DMS 273 (cell line): ENCODE measurements at regions not wholly inside any gene's neighbourhood (a gene's known extent, or its start where the extent isn't known, plus 50 kb on each side); places are given as distances from the start of the nearest gene placed in this dataset.

Experiments used
- DNase-seq: peaks from one replicate; lab custom pipeline; 2025; ENCODE audit not compliant: unreplicated experiment; lab: John Stamatoyannopoulos, UW

DNA sequence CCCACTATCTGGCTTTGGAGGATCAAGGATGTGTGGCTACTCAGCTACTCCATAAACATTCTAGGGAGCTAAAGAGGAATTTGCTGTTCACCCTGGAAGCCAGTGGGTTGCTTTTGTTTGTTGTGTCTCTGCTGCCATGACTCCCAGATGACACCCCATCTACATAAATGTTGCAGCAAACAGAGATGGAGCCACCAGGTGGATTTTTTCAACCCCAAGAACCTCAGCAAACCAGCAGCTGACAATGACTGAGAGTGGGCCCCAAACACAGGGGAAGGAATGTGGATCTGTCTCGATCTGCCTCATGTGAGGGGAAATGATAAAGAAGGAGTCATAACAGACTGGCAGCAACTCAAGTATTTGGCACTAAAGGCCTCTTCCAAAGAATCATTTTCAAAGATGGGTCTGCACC, 132.7 kb upstream of the TNC start:
- DNase-seq: no peak

DNA sequence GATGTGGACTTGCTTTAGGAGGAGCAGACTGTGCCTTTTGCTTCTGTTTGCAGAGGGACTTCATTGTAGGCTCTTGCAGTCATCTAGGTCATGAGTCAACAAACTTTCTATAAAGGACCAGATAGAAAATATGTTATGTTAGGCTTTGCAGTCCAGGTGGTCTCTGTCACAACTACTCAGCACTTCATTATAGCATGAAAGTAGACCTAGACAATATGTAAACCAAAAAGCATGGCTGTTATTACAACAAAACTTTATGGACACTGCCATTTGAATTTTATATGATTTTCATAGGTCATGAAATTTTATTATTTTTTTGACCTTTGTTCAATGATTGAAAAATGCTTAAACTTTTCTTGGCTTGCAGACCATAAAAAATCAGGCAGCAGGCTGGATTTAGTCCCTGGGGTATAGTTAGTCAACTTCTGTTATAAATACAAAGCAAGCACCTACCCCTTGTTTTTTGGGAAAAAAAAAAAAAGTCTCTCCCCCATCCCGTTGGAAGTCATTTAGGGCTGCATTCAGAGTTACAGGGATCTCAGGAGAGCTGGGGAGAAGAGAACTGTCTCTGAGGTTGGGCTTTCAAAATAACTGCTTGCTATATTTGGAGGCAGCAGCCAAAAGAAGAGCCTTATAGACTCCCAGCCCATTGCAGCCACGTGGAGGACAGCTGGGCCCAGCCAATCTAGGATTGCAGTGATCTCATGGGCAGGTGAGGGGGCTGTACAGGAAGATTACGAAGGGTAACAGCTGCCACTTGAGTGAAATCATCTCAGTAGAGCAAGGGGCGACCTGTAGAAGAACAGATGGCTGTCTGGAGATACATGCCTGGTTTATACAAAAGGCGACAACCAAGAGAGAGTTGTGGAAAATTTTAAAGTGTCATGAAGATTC, 136.6 kb upstream of the TNC start:
- peak; percentile 98 for DNase-seq

DNA sequence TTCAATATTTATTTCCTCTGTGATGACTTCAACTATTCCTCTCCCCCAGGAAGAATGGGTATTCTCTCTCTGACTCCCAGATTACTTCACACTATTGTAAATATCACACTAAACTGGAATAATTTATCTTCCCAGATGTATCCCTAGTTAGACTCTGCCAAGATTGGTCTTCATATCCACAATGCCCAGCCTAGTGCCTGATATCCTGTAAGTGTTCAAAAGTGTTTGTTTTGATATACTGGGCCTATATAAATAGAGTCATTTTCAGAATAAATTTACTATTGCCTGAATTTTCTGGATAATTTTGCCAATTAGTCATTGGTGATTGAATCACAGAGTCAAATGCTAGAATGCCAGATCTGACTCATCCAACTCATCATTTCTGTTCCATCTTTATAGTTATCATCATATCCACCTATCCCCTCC, 143.7 kb upstream of the TNC start:
- peak; percentile 12 for DNase-seq

DNA sequence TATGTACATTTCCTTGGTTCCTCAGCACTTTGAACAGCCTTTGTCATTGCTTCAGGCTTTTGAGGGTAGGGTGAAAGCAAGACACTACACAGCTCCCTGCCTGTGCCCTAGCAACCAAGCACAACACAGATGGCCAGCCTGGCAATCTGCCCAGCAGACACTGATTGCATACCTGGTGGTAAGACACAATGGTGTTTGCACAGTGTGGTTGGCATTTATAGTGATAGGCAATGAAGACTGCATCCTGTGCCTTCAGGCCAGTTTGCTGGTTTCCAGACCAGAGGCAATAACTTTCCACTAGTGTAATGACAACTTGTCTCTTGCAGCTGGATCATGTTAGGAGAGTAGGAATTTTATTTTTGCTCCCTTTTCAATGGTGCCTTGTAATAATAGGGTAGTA, 144.5 kb upstream of the TNC start:
- peak; percentile 97 for DNase-seq

DNA sequence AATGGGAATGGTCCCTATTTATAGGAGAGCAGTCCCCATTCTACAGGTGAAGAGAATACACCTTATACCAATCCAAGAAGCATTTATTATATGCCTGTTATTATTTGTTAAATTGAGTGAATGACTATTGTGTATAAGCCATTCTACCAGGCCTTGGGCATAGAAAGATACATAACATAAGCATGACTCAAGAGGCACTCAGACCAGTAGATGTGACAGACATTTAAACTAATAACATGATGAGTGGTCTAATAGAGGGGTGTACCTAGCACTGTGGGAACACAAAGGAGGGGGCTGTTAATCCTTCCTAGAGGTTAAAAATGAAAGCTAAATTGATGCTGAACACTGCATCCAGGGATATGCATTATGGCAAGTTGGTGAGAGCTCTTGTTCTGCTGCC, 145.0 kb upstream of the TNC start:
- no peak for DNase-seq

DNA sequence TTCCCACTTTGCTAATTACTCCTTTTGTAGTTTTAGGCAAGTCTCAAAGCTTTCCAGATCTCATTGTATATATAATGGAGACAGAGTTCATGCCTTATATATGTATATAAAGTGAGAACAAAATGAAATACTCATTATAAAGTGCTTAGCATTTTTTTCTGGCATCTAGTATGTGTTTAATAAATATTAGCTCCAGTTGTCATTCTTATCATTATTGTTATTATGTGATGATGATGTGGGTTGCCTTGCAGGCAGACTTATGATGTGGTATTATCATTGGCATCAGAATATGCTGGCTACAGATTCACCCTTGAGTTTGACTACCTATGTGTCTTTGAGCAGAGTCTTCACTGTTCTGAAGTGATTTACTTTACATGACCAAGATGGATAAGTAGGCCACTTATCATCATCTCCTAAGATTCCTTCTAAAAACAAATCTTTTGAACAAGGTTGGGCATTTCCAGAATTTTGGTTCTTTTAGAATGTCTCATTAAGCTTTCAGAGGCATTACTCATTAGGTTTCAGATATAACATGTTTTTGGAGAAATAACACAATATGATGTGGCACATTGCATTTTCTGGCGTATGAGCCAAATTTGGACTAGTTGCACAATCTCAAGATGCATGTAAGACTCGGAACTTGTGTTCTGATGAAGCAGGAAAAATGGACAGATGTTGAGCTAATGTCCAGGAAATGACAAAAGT, 145.6 kb upstream of the TNC start:
- DNase-seq: no peak

DNA sequence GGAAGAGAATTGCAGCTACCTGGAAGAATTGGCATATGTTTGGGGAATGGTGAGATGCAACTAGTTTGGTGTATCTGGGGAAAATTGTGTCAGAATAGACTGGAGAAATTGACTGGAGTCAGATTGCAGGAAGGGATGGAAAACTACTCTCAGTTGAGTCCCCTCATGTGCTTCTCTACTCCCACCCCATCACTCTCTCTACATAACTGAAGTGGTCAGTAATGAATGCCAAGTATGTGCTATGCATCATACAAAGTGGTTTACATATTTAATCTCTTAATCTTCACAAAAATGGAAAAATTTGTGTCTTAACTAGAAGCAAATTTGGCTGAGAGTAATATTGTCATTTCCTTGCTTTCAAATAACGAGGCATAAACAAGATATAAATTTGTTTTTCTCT, 146.4 kb upstream of the TNC start:
- no peak for DNase-seq

DNA sequence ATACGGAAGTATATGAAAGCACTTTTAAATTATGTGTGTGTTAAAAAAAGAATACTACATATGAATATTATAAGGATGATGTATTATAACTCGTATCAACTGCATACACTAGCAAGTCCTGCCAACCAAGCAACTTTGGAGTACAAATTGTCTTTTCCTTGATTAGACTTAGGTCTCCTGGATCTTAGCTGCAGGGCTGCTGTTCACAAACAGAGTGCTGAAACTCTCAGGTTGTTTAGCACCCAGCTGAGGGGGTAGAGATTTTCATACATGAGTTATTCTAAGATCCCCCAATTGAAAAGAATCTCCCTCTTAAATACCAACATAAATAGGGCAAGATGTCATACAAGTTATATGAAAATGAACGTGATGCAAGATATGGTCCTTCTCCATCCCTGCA, 149.8 kb upstream of the TNC start:
- no peak for DNase-seq

DNA sequence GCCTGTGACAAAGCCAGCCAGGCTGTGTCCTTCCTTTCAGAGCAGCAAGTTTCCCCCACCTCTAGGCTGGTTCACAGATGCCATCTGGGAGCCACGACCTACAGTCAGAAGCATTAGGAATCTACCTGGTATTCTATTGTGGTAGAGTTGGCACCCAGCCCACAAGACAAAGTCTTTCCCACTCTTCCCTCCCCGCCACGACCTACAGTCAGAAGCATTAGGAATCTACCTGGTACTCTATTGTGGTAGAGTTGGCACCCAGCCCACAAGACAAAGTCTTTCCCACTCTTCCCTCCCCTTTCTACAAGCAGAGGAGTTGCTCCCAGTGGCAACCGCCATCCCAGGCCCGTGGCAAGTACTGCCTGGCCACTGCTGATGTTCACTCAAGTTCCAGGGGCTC, 157.8 kb upstream of the TNC start:
- DNase-seq: no peak

DNA sequence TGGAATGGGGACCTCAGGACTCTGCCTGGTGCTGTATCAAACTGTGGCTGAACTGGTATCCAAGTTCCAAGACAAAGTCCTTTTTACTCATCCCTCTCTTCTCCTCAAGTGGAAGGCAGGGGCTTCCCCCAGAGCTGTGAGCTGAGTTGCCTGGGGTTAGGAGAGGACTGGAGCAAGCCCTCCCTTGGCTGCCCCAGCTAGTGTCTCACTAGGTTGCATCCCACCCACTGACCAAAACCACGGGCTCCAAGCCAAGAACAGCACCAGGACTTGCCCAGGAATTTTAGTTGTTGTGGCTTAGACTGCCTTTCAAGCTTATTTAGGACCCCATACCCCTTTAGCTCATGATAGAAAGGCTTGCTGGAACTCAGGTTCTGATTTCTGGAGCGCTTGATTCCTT, 158.7 kb upstream of the TNC start:
- no peak for DNase-seq

DNA sequence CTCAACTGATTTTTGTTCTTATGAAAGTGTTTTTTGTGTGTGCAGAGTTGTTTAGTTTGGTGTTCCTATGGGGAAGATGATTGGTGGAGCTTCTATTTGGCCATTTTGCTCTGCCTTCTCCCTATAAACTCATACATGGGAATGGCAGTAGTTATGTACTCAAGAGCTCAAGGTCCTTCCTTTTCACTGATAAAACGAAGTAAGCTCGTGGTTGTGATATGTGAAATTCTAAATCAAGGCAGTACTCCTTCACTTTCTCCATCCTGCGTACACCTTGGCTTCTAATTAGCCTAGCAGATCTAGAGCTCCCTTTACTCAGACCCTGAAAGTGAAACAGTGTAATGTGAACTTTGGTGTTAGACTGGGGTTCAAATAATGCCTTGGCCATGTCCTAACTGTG, 159.3 kb upstream of the TNC start:
- no peak for DNase-seq

DNA sequence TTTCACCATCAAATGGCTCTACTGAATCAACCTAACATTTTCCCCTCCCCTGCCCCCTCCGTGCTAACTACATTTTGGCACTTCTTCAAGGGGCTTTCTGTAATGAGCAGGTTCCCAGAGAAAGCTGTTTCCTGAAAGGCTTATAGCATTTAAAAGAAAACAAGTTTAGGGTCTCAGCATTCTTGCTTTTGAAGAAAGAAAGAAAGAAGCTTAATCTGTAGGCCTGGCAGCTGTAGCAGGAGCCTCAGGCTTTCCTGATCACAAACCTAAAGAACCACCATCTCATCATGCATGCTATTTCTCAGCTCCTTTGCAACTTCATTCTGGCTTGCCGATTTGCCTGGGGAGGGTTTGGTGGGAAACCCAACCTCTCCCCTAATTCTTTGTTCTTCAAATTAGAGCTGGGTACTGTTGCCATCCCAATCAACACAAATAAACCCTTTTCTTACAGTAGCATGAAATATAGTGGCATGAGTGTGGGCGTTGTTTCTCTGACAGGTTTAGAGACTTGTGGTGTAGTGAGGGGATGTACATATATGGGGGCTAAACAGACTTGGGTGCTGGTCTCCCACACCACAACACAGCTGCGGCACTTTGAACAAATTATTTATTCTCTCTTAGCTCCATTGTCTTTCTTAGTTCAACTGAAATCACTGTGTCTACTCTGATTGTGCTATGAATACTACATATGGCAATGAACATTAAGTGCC, 160.5 kb upstream of the TNC start:
- no peak for DNase-seq

DNA sequence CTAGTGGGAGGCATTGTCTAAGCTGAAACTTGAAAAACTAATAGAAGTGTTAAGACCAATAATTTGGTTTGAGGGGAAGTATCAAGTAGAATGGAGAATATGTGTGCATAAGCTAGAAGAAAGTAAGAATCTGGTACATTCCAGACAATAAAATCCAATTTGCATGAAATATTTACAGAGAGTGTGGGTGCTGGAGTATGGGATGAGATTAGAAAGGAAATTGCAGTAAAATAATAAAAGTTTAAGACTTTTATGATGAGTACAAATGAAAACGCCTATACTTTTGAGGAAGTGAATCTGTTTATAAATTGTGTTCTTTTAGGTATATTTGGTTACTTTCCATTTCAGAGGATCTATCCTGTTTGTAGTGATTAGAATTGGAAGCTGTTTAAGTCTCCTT, 165.4 kb upstream of the TNC start:
- DNase-seq: no peak

DNA sequence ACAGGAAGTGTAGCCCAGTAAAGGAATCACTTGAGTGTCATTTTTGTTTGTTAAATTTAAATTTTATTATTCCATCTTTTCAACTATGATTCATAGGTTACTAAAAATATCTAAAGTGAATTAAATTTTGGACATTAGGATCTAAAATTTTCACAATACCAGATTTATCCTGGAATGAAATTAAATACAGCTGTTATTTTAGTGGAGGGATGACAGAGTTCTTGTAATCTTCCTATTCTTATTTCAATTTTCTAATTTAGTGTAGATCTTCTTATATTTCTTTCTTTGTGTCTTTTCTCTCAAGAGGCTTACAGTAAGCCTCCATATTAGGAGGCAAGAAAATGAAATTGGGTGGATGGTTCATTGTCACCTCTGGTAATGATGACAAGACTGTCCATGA, 167.9 kb upstream of the TNC start:
- no peak for DNase-seq

DNA sequence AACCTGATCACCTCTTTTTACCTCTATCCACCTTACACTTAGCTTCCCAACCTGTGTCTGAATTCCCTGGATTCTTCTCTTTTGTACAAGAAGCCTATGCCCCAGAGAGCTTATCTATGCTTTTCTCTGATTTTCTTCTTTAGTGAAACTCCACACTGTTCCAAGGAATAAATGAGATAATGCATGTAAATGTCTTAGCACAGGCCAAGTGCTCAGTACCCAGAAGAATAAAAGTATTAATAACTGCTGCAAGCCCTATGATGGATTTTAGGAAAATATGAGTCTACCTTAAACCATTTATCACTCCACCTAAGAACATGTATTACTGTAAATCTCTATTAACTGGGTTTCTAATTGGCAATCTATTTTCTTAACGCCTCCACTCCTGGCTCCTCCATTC, 168.5 kb upstream of the TNC start:
- DNase-seq: no peak

DNA sequence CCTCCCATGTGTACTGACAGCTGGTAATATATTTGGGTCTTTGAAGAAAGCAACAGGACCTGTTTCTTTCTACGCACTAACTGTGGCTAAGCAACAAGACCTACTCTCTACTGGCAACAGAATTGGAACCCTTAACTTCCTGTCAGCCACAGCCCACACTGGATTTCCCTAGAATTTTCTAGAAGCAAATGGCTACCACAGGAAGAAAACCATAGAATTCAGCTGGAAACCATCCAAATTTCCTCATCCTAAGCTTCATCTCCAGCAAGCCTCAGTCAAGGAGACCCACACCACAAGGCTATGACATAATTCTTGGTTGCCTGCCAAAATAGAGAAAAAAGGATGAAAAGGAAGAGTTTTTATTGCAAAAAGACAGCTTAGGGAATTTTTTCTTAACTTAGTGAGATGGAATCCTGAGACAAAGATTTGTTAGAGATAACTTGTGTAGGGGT, 171.8 kb upstream of the TNC start:
- DNase-seq: peak; percentile 31

DNA sequence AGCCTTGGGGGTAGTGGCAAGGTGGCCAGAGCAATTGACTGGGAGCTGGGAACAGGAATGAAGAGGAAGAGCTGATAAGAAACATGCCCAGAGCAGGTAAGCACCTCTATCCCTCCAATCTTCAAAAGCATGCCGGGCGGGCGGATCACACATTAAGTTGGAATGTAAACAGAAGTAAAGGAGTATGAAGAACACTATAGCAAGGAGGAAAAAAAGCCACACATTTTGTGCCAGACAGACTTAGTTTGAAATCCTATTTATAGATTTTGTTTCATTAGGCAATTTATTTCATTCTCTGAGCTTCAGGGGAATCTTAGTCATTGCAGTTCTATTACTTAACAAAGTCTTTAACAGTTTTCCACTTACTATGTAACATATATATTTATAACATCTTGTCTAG, 173.9 kb upstream of the TNC start:
- DNase-seq: no peak

DNA sequence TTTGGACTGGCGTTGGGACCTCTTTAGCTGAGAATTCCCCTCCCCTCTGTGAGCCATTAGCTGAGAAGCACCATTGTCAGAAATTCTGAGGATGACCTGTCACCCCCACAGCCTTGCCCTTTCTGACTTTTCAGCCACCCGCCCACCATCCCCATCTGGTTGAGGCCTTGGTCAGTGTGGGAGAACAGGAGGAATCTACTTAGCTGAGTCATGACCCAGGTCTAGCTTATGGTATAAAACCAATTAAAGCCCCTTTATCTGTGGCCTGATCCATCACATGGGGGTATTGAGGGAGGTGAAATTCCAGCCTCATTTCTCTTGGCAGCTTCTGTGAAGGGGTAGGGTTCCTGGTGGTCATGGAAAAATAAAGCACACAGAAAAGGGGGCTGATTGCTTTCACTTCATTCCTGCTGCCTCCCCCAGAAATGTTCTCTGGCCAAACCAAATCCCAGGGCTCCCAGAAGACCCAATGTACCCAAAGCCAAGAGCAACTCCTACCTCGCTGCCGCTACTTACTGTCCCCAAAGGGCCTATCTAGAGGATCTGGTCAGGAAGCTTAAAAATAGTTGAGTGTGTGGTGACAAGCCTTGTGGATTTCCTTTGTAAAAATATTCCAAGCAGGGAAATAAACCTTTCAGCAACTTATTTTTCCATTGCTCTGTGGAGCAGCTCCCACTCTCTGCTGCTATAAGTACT, 174.8 kb upstream of the TNC start:
- DNase-seq: no peak

DNA sequence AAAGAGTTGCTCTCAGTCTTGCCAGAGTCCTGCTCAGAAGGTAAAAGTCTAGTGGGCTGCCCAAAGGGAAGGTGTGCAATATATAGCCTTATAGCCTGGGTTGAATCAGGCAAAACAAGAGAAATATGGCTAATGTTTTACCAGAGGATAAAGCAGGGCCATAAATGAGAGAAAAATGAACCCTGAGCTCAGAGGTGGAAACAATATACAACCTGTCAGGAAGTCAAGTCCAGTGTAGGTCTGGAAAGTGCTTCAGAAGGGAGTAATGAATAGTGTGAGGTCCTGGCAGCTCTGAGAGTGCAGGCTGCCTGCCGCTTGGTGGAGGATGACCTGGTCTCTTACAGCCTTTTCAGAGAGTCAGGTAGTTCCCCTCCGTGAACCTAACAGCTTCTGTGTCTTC, 177.8 kb upstream of the TNC start:
- no peak for DNase-seq

DNA sequence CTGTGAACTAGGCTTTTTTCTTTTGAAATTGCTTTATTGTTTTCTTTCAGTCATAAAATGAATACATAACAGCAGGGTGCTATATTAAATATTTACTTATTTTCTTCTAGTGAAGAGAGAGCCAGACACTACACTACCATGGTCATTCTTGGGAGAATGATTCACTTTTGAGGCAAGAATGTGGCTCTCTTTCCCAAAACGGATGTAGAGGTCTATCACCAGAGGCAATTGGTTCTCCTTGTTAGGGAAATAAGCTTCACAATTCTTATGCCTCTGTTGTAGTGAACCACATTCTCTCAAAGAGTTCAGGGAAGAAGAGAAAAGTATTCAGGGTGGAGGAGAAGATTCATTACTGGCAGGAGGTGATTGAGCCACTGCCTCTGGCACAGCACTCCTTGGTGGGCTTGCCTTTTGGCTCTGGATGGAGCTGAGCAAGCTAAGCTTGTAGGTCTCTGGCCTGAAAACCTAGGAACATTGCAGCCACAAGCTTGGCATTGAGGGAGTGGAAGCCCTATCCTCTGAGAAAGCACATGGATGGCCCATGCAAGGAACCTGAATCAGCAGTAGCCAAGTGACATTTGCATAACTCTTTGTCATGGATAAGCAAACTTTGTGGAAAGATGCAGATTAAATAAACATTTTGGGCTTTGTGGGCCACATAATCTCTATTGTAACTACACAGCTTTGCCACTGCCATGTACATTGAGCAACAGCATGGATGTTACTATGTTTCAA, 179.0 kb upstream of the TNC start:
- no peak for DNase-seq

DNA sequence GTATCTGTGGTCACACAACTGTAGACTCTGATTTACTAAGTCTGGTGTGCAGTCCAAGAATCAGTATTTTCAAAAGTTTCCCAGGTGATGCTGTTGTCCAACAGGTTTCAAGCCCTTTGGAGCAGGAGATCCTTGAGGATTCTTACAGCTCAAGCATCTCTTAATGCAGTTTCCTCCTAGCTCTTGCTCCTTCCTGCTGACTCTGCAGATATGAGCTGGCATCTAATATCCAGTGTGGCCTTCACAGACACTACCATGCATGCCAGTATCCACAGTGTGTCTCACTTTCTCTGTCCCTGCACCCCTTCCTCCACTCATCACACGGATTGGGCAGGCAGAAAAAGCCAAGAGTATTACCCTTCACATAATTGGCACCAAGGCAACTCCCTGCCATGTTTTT, 182.2 kb upstream of the TNC start:
- DNase-seq: no peak
